ENCODE measurements at regions not wholly inside any gene's neighbourhood (a gene's known extent, or its start where the extent isn't known, plus 50 kb on each side); places are given as distances from the start of the nearest gene placed in this dataset.

DNA sequence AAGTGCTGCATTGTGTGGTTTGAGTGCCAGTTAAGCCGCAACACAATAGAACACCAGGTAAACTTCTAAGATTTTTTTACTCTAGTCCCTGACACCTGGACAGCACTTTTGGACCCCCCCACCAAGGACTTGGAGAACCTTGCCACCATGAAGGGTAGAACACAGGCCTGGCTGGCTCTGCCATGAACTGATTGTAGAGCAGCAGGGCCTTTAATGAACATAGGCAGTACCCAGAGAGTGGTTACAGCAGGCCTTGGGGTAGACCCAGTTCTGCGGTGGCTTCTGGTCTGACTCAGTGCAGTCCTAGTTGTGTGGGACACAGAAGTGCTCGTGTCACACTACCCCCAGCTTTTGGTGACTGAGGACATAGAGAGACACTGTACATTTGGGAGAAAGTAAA lies 648.3 kb downstream of the PCDH19 start:
- peaks cover 0 to 5% of the 10 kb centered on the region in 2 donors for H3K9me3 ChIP-seq (ENCODE audit: control insufficient read depth in 2 of 2, insufficient read depth in 1 of 2, low read length in 1 of 2)
- no peaks in the 10 kb centered on the region for H3K27me3 ChIP-seq (ENCODE audit: control insufficient read depth in 2 of 2, insufficient read depth in 1 of 2, low read length in 1 of 2)
- no peak overlapping the region for H3K27ac ChIP-seq (ENCODE audit: low read depth in 1 of 2, low read length in 1 of 2)
- no peaks in the 10 kb centered on the region for H3K4me1 ChIP-seq (ENCODE audit: control insufficient read depth in 2 of 2, insufficient read depth in 2 of 2, low read length in 2 of 2)
- WGBS: 90% methylated on average over 3 of the region's 3 CpGs
- H3K4me3 ChIP-seq (ENCODE audit: low read length in 2 of 2): no peak overlapping the region
- no peak for DNase-seq (ENCODE audit: low read depth in 6 of 9, low spot score in 9 of 9)
- H3K36me3 ChIP-seq (ENCODE audit: control insufficient read depth in 2 of 2, insufficient read depth in 2 of 2, low read length in 1 of 2): no peaks in the 10 kb centered on the region

DNA sequence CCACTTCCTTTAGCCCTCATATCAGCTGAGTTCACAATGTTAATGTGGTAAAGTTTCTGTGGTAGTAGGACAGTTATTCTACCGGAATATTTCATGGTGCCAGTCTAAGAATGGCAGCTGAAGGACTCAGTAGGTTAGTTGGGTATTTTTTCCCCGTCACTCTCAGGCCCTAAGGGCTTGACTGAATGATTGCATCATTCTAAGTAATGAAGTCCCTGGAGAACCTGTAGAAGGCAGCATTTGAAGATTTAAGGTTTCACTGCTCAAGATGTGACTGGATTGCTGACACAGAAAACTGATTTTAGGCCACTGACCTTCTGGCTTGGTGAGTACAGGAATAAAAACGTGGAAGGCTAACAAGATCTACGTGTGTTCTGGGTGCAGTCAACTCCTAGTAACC lies 657.3 kb downstream of the PCDH19 start:
- Histone ChIP-seq H3K9me3 (ENCODE audit: control insufficient read depth in 2 of 2, insufficient read depth in 1 of 2, low read length in 1 of 2) (no peaks in the 10 kb centered on the region), H3K4me1 (ENCODE audit: control insufficient read depth in 2 of 2, insufficient read depth in 2 of 2, low read length in 2 of 2) (no peaks in the 10 kb centered on the region), H3K36me3 (ENCODE audit: control insufficient read depth in 2 of 2, insufficient read depth in 2 of 2, low read length in 1 of 2) (no peaks in the 10 kb centered on the region), H3K27ac (ENCODE audit: low read depth in 1 of 2, low read length in 1 of 2) (no peak overlapping the region), H3K4me3 (ENCODE audit: low read length in 2 of 2) (no peak overlapping the region), H3K27me3 (ENCODE audit: control insufficient read depth in 2 of 2, insufficient read depth in 1 of 2, low read length in 1 of 2) (no peaks in the 10 kb centered on the region)
- no peak for DNase-seq (ENCODE audit: low read depth in 6 of 9, low spot score in 9 of 9)
- 86% methylated on average over 4 of the region's 4 CpGs for WGBS

DNA sequence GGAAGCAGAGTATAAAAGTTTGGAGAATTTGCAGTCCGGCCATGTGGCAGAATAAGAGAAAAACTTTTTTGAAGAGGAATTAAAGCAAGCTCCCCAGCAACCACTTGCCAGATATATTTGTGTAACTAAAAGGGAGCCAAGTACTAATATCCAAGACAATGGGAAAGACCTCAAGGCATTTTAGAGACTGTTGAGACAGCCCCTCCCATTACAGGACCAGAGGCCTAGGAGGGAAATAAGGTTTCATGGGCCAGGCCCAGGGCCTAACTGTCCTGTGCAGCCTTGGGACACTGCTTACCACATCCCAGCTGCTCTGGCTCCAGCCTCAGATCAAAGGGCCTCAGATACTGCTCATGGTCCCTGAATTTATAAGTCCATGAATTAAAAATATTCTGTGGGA lies 659.4 kb downstream of the PCDH19 start:
- DNase-seq (ENCODE audit: low read depth in 6 of 9, low spot score in 9 of 9): no peak
- Histone ChIP-seq H3K27me3 (ENCODE audit: control insufficient read depth in 2 of 2, insufficient read depth in 1 of 2, low read length in 1 of 2) (no peaks in the 10 kb centered on the region), H3K4me3 (ENCODE audit: low read length in 2 of 2) (no peak overlapping the region), H3K36me3 (ENCODE audit: control insufficient read depth in 2 of 2, insufficient read depth in 2 of 2, low read length in 1 of 2) (no peaks in the 10 kb centered on the region), H3K9me3 (ENCODE audit: control insufficient read depth in 2 of 2, insufficient read depth in 1 of 2, low read length in 1 of 2) (no peaks in the 10 kb centered on the region), H3K27ac (ENCODE audit: low read depth in 1 of 2, low read length in 1 of 2) (no peak overlapping the region), H3K4me1 (ENCODE audit: control insufficient read depth in 2 of 2, insufficient read depth in 2 of 2, low read length in 2 of 2) (no peaks in the 10 kb centered on the region)
- WGBS: 94% methylated on average over 1 of the region's 1 CpG

DNA sequence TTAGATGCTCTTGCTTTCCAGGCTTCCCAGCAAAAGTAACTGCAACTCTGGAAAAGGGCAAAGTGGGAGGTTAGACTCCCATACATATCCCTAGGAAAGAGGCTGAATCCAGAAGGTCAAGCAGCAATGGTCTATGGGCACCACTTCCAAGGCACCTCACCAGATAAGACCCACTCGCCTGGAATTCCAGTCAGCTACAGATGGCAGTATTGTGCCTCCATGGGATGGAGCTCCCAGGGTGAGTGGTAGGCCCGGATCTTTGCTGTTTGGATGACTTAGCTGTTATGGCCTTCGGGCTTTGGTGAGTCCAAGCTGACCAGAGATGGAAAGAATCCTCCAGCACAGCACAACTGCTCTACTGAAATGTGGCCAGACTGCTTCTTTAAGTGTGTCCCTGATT lies 688.0 kb downstream of the PCDH19 start:
- Histone ChIP-seq H3K4me3 (ENCODE audit: low read length in 2 of 2) (no peak overlapping the region), H3K4me1 (ENCODE audit: control insufficient read depth in 2 of 2, insufficient read depth in 2 of 2, low read length in 2 of 2) (no peaks in the 10 kb centered on the region), H3K36me3 (ENCODE audit: control insufficient read depth in 2 of 2, insufficient read depth in 2 of 2, low read length in 1 of 2) (no peaks in the 10 kb centered on the region), H3K9me3 (ENCODE audit: control insufficient read depth in 2 of 2, insufficient read depth in 1 of 2, low read length in 1 of 2) (peaks cover 0 to 10% of the 10 kb centered on the region in 2 donors), H3K27me3 (ENCODE audit: control insufficient read depth in 2 of 2, insufficient read depth in 1 of 2, low read length in 1 of 2) (no peaks in the 10 kb centered on the region), H3K27ac (ENCODE audit: low read depth in 1 of 2, low read length in 1 of 2) (no peak overlapping the region)
- DNase-seq (ENCODE audit: low read depth in 6 of 9, low spot score in 9 of 9): no peak
- WGBS: 86% methylated on average over 3 of the region's 3 CpGs

DNA sequence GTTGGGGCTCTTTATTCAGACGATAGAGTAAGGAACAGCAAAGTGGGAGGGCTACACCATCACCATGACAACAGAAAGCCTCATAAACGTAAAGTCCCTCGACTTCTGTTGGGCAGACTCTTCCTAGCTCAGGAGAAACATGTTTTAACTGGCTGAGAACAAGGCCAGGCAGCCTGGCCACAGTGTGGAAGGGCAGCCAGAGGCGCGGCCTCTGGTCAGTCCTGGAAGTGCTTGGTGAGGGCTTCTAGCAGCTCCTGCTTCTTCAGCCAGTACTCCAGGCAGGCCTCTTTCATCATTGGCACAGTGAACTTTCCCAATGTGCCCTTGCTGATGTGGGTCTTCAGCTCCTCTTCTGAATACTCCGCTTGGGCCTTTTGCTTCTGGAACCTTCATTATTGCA lies 690.9 kb downstream of the PCDH19 start:
- H3K27ac ChIP-seq (ENCODE audit: low read depth in 1 of 2, low read length in 1 of 2): no peak overlapping the region
- 88% methylated on average over 6 of the region's 6 CpGs for WGBS
- no peak for DNase-seq (ENCODE audit: low read depth in 6 of 9, low spot score in 9 of 9)
- H3K4me1 ChIP-seq (ENCODE audit: control insufficient read depth in 2 of 2, insufficient read depth in 2 of 2, low read length in 2 of 2): no peaks in the 10 kb centered on the region
- no peaks in the 10 kb centered on the region for H3K27me3 ChIP-seq (ENCODE audit: control insufficient read depth in 2 of 2, insufficient read depth in 1 of 2, low read length in 1 of 2)
- peaks cover 0 to 14% of the 10 kb centered on the region in 2 donors for H3K9me3 ChIP-seq (ENCODE audit: control insufficient read depth in 2 of 2, insufficient read depth in 1 of 2, low read length in 1 of 2)
- H3K36me3 ChIP-seq (ENCODE audit: control insufficient read depth in 2 of 2, insufficient read depth in 2 of 2, low read length in 1 of 2): no peaks in the 10 kb centered on the region
- H3K4me3 ChIP-seq (ENCODE audit: low read length in 2 of 2): no peak overlapping the region

DNA sequence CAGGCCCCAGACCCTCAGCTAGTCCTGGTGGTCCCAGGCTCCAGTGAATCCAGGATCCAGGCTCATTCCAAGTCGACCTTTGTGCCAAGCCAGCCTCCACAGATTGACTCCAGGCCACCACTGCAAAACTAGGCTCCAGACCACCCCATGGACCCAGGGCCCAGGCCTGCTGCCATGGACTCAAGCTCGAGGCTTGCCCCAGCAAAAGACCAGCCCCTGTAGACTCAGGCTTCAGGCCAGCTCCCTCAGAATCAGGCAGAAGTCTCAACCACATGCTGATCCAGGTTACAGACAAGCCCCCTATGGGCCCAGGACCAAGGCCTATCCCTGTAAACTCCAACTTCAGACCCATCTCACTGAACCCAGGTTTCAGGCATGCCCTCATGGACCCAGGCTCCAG lies 692.4 kb downstream of the PCDH19 start:
- WGBS: 82% methylated on average over 2 of the region's 2 CpGs

DNA sequence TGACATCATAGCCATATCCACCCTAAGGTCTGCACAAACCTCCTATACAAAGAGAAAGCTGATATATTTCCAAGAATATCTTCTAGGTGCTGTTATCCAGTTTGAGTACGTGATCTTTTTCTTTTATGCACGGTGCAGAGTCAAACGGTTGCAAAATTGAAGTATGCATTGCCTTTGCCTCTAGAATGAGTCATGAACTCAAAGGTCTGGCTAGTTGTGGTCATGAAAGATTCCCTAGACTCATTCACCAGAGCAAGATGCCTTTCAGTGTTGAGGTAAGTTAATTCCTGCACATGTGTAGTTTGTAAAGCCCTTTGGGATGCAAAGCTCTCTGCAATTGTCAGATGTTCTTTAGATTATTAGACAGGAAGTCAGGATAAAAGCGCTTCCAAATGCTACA lies 704.4 kb downstream of the PCDH19 start:
- Histone ChIP-seq H3K36me3 (ENCODE audit: control insufficient read depth in 2 of 2, insufficient read depth in 2 of 2, low read length in 1 of 2) (no peaks in the 10 kb centered on the region), H3K27me3 (ENCODE audit: control insufficient read depth in 2 of 2, insufficient read depth in 1 of 2, low read length in 1 of 2) (no peaks in the 10 kb centered on the region), H3K27ac (ENCODE audit: low read depth in 1 of 2, low read length in 1 of 2) (no peak overlapping the region), H3K4me1 (ENCODE audit: control insufficient read depth in 2 of 2, insufficient read depth in 2 of 2, low read length in 2 of 2) (no peaks in the 10 kb centered on the region), H3K4me3 (ENCODE audit: low read length in 2 of 2) (no peak overlapping the region), H3K9me3 (ENCODE audit: control insufficient read depth in 2 of 2, insufficient read depth in 1 of 2, low read length in 1 of 2) (no peaks in the 10 kb centered on the region)
- no peak for DNase-seq (ENCODE audit: low read depth in 6 of 9, low spot score in 9 of 9)
- 91% methylated on average over 4 of the region's 4 CpGs for WGBS

More for the DNA sequence above, 692.4 kb downstream of the PCDH19 start:
- Histone ChIP-seq H3K27me3 (ENCODE audit: control insufficient read depth in 2 of 2, insufficient read depth in 1 of 2, low read length in 1 of 2) (no peaks in the 10 kb centered on the region), H3K4me3 (ENCODE audit: low read length in 2 of 2) (no peak overlapping the region), H3K4me1 (ENCODE audit: control insufficient read depth in 2 of 2, insufficient read depth in 2 of 2, low read length in 2 of 2) (no peaks in the 10 kb centered on the region), H3K27ac (ENCODE audit: low read depth in 1 of 2, low read length in 1 of 2) (no peak overlapping the region), H3K36me3 (ENCODE audit: control insufficient read depth in 2 of 2, insufficient read depth in 2 of 2, low read length in 1 of 2) (no peaks in the 10 kb centered on the region), H3K9me3 (ENCODE audit: control insufficient read depth in 2 of 2, insufficient read depth in 1 of 2, low read length in 1 of 2) (peaks cover 0 to 9% of the 10 kb centered on the region in 2 donors)
- DNase-seq (ENCODE audit: low read depth in 6 of 9, low spot score in 9 of 9): no peak

DNA sequence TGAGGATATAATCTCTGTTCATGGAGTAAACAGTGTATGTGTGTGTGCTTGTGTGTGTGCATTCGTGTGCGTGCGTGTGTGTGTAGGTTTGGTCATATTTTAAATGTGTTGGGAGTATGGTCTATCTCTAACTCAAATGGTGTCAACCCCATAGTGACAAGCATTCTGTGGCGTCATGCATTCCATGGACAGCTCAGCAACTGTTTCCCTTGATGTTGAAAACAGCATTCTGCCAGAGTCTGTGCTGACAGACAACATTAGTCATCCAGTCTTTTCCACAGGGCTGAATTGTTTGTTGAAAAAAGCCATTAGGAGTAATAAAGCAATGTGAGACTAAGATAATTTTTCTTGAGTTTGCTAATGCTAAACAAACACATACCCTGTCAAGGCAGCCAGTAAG lies 706.6 kb downstream of the PCDH19 start:
- Histone ChIP-seq H3K27me3 (ENCODE audit: control insufficient read depth in 2 of 2, insufficient read depth in 1 of 2, low read length in 1 of 2) (no peaks in the 10 kb centered on the region), H3K36me3 (ENCODE audit: control insufficient read depth in 2 of 2, insufficient read depth in 2 of 2, low read length in 1 of 2) (no peaks in the 10 kb centered on the region), H3K4me3 (ENCODE audit: low read length in 2 of 2) (no peak overlapping the region), H3K4me1 (ENCODE audit: control insufficient read depth in 2 of 2, insufficient read depth in 2 of 2, low read length in 2 of 2) (no peaks in the 10 kb centered on the region), H3K9me3 (ENCODE audit: control insufficient read depth in 2 of 2, insufficient read depth in 1 of 2, low read length in 1 of 2) (no peaks in the 10 kb centered on the region), H3K27ac (ENCODE audit: low read depth in 1 of 2, low read length in 1 of 2) (no peak overlapping the region)
- 96% methylated on average over 4 of the region's 4 CpGs for WGBS
- no peak for DNase-seq (ENCODE audit: low read depth in 6 of 9, low spot score in 9 of 9)

DNA sequence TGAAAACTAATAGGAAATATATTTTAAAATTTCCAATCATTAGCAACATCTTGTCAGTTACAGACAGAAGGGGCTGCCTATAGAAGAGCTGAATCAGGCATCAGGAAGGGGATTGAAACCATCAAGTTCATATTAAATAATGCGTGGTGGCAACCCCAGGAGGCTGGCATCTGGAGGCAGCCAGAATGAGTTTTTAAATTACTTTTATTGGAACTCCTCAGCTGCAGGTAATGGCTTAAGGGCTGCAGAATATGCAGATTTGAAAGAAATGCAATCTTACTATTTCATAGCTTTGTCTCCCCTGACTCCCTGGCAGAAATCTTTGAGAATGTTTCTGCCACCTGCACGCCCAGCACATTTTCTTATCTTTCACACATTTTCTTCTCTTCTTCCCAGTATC lies 711.6 kb downstream of the PCDH19 start:
- no peak overlapping the region for H3K4me3 ChIP-seq (ENCODE audit: low read length in 2 of 2)
- 89% methylated on average over 2 of the region's 2 CpGs for WGBS
- H3K27me3 ChIP-seq (ENCODE audit: control insufficient read depth in 2 of 2, insufficient read depth in 1 of 2, low read length in 1 of 2): no peaks in the 10 kb centered on the region
- H3K36me3 ChIP-seq (ENCODE audit: control insufficient read depth in 2 of 2, insufficient read depth in 2 of 2, low read length in 1 of 2): no peaks in the 10 kb centered on the region
- no peak for DNase-seq (ENCODE audit: low read depth in 6 of 9, low spot score in 9 of 9)
- H3K4me1 ChIP-seq (ENCODE audit: control insufficient read depth in 2 of 2, insufficient read depth in 2 of 2, low read length in 2 of 2): no peaks in the 10 kb centered on the region
- no peaks in the 10 kb centered on the region for H3K9me3 ChIP-seq (ENCODE audit: control insufficient read depth in 2 of 2, insufficient read depth in 1 of 2, low read length in 1 of 2)
- H3K27ac ChIP-seq (ENCODE audit: low read depth in 1 of 2, low read length in 1 of 2): no peak overlapping the region

DNA sequence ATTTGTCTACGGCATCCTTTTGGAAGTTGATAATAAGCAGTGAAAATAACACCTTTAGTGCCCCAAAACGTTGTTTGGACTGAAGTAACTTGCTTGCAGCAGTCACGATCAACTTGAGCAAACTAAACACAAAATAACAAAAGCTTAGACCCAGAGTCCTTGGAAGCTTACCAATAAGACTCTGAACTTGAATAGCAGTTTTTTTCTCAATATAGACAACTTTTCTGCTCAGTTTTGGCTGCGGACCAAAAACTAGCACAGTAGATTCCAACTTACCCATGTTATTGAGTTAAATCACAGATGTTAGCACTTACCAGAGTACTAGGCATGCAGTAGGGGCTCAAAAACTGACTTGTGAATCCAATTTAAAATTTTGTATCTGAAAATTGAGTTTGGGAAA lies 746.9 kb downstream of the PCDH19 start:
- no peak for DNase-seq (ENCODE audit: low read depth in 6 of 9, low spot score in 9 of 9)
- Histone ChIP-seq H3K4me1 (ENCODE audit: control insufficient read depth in 2 of 2, insufficient read depth in 2 of 2, low read length in 2 of 2) (no peaks in the 10 kb centered on the region), H3K36me3 (ENCODE audit: control insufficient read depth in 2 of 2, insufficient read depth in 2 of 2, low read length in 1 of 2) (no peaks in the 10 kb centered on the region), H3K27ac (ENCODE audit: low read depth in 1 of 2, low read length in 1 of 2) (no peak overlapping the region), H3K9me3 (ENCODE audit: control insufficient read depth in 2 of 2, insufficient read depth in 1 of 2, low read length in 1 of 2) (no peaks in the 10 kb centered on the region), H3K27me3 (ENCODE audit: control insufficient read depth in 2 of 2, insufficient read depth in 1 of 2, low read length in 1 of 2) (no peaks in the 10 kb centered on the region), H3K4me3 (ENCODE audit: low read length in 2 of 2) (no peak overlapping the region)
- 85% methylated on average over 4 of the region's 4 CpGs for WGBS
